Testis (tissue), 2 donors: ENCODE measurements at regions not wholly inside any gene's neighbourhood (a gene's known extent, or its start where the extent isn't known, plus 50 kb on each side); places are given as distances from the start of the nearest gene placed in this dataset.

Source experiments
- CTCF ChIP-seq, 3 experiments: fragments of 450-650 bp in 2 of 3; fragments of 200-600 bp in 1 of 3; sonication (generic) in 1 of 3; IDR thresholded peaks; one replicate each; pipeline ENCODE4 v1.5.1; 2016 to 2019; ENCODE audit warnings: antibody characterized with exemption in 3 of 3, mild to moderate bottlenecking in 2 of 3, moderate library complexity in 1 of 3
- POLR2A ChIP-seq: fragments of 450-650 bp; IDR thresholded peaks from one replicate; pipeline ENCODE4 v1.6.1; 2017; ENCODE audit warnings: antibody characterized with exemption, mild to moderate bottlenecking, moderate library complexity

GRCh38 chr20:52536841-52537400 is 345.3 kb upstream of the ZFP64 start:
- TF ChIP-seq CTCF (IDR thresholded peaks at IDR 0.05) (no peak), POLR2A (no peak)
